GM18507 (cell line): ENCODE measurements at regions not wholly inside any gene's neighbourhood (a gene's known extent, or its start where the extent isn't known, plus 50 kb on each side); places are given as distances from the start of the nearest gene placed in this dataset.
"Not testable (repeated sequence)": the region's sequence is repeated elsewhere in the genome, so short reads cannot be mapped to it uniquely, and the experiment has no call there.

Source experiments
- DNase-seq: peaks from one replicate; pipeline ENCODE4 v3.0.0; 2011; ENCODE audit warnings: low read depth; ENCODE audit not compliant: insufficient read length; ENCODE audit errors: extremely low spot score
- FAIRE-seq: peaks from 2 replicates; lab custom pipeline; 2011; peaks lifted over from hg19 to GRCh38; lab: Jason Lieb, UNC

- FAIRE-seq (no peak), DNase-seq (no peak)
Measured at GRCh38 chr5:57893926-57894325, 411.3 kb upstream of the ACTBL2 start.

GRCh38 chr5:57891443-57891842 lies 408.8 kb upstream of the ACTBL2 start:
- DNase-seq (no peak), FAIRE-seq (no peak)

DNA sequence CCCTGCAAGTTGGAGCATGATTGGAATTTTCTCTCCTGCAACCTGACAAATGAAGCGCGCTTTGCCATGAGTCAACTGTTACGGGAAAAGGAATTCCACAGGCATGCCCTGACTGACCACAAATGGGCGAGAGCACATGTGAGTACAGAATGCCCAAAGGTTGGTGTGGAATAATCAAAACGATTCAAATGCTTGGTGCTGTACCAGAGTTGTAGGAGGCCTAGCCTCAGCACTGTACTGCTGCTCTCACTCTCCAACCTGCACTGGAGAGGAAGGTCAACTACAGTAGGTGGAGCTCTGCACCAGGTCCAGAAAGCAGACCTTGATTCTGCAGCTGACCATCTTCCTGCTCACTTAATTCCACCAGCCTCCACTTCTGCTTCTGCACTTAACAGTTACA lies 406.9 kb upstream of the ACTBL2 start:
- FAIRE-seq (no peak), DNase-seq (no peak)

DNA sequence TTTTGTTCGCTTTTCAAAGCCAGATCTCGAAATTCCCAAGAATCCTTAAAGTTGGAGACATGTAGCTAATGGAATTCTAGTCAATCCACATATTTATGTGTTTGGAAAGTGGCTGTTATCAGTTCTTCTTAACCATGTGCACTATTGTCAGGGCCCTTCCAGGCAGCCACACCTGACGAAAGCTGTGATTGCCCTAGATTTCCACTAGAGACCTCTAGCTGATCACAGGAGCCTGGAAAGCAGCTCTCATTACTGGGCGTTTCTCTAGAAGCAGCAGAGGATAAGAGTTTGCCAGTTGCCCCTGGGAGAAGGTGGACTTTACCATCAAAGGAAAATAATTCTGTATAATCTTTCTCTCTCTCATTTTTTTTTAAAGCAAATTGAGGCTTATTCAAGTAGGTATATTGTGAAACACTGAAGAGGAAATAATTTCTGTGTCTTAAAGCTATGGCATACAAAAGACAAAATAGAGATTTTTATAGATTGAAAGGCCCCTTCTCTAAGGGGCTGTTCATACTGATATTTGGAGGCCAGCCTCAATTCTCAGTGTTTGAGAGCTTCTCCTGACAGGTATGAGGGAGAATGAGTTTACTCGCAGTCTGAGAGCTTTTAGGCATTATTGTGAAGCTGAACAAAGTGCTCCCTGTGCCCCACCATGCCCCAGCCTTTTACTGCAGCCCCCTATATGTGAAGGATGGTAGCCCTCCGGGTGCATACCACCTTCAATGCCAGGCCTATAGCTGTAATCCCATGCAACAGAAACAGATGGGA lies 405.4 kb upstream of the ACTBL2 start:
- no peak for DNase-seq
- FAIRE-seq = no peak

GRCh38 chr5:57884346-57885102 lies 401.9 kb upstream of the ACTBL2 start:
- DNase-seq (no peak), FAIRE-seq (no peak)

- FAIRE-seq = no peak
- no peak for DNase-seq
Measured at GRCh38 chr5:57880216-57880615, 397.6 kb upstream of the ACTBL2 start.

DNA sequence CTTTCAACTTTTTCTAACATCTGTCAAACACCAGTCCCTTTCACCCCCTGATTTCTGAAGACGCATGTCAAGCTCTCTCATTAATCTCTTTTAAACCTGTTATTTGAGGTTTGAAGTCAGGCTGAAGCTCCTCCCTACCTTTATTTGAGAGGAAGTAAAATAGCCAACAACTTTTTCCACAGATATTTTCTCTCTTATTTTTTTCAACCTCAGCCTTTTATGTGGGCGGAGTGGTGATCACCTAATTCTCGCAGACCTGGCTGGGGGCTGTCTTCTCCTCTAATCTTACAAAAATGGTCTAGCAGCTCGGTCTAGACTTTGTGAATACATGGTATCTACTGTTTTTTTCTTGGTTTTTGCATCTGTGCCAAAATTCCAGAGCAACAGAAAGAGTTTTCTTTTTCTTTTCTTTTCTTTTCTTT lies 395.7 kb upstream of the ACTBL2 start:
- FAIRE-seq (no peak), DNase-seq (no peak)

GRCh38 chr5:57871496-57871895 lies 388.9 kb upstream of the ACTBL2 start:
- DNase-seq (no peak), FAIRE-seq (no peak)

DNA sequence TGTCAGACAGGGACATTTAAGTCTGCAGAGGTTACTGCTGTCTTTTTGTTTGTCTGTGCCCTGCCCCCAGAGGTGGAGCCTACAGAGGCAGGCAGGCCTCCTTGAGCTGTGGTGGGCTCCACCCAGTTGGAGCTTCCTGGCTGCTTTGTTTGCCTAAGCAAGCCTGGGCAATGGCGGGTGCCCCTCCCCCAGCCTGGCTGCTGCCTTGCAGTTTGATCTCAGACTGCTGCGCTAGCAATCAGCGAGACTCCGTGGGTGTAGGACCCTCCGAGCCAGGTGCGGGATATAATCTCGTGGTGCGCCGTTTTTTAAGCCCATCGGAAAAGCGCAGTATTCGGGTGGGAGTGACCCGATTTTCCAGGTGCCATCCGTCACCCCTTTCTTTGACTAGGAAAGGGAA lies 387.7 kb upstream of the ACTBL2 start:
- DNase-seq, FAIRE-seq: not testable (repeated sequence)

GRCh38 chr5:57863661-57864060 lies 381.1 kb upstream of the ACTBL2 start:
- DNase-seq (no peak), FAIRE-seq (no peak)

- no peak for DNase-seq
- FAIRE-seq = no peak
Measured at GRCh38 chr5:57862942-57863341, 380.3 kb upstream of the ACTBL2 start.

- DNase-seq = no peak
- no peak for FAIRE-seq
Measured at GRCh38 chr5:57862471-57862911, 379.9 kb upstream of the ACTBL2 start.

GRCh38 chr5:57859626-57860025 lies 377.0 kb upstream of the ACTBL2 start:
- DNase-seq = no peak
- no peak for FAIRE-seq

DNA sequence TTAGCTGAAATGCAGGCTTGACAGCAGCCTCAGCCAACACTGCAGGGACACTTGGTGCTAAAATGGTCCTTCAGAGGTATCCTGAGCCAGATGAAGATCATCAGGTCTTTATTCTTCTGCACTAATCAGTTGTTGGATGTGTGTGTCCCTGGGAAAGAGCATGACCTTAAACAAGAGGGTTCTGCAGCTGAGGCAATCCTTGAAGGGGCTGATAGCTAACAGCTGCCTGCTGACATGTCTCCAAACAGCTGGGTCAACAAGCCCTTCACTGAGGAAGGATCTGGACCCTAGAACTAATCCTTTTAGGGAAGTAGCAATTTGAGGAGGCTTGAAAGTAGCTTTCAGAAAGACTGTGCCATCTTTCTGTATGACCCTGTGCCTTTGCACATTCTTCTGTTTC lies 376.3 kb upstream of the ACTBL2 start:
- DNase-seq (no peak), FAIRE-seq (no peak)

GRCh38 chr5:57857696-57858095 lies 375.1 kb upstream of the ACTBL2 start:
- FAIRE-seq = no peak

GRCh38 chr5:57855831-57856230 lies 373.2 kb upstream of the ACTBL2 start:
- no peak for FAIRE-seq

More at GRCh38 chr5:57857696-57858095, 375.1 kb upstream of the ACTBL2 start:
- DNase-seq = no peak

DNA sequence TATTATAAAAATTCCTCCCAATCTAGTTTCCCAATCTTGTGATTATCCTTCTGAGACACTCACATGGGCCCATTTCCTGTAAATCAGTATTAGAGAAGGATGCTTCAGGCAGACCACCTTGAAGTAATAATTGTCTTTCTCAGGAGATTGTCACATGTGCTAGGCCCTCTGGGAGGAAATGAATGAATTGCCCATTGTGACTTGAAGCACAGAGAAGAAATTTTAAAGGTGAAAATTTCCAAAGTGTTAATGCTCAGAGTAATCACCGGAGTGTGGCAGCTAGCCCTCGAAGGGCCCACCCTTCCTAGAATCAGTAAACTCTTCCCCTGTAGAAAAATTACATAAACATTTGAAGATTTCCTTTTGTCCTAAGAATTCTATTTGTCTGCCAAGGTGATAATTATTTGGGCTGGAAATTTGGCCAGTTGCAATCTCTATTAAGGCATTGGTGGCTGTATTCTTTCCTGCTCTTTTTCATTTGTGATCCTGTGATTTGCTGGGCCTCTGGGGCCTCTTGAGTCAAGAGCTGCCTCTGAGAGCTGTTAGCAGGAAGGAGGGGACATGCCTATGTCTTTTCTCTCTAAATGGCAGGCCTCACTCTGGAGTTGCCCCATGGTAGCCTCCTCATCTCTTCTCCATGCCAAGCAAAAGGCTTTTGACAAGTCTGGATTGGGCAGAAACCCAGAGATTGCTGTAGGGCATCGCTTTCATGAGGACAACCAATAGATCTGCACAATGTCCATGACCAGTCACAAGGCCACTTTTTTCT lies 371.5 kb upstream of the ACTBL2 start:
- FAIRE-seq (no peak), DNase-seq (no peak)

More at GRCh38 chr5:57855831-57856230, 373.2 kb upstream of the ACTBL2 start:
- DNase-seq = no peak

GRCh38 chr5:57850109-57850508 lies 367.5 kb upstream of the ACTBL2 start:
- DNase-seq (no peak), FAIRE-seq (no peak)

GRCh38 chr5:57845025-57845424 lies 362.4 kb upstream of the ACTBL2 start:
- FAIRE-seq (no peak), DNase-seq (no peak)

GRCh38 chr5:57844410-57844809 lies 361.8 kb upstream of the ACTBL2 start:
- no peak for DNase-seq
- FAIRE-seq = no peak
